ENCODE measurements at regions not wholly inside any gene's neighbourhood (a gene's known extent, or its start where the extent isn't known, plus 50 kb on each side); places are given as distances from the start of the nearest gene placed in this dataset.

DNA sequence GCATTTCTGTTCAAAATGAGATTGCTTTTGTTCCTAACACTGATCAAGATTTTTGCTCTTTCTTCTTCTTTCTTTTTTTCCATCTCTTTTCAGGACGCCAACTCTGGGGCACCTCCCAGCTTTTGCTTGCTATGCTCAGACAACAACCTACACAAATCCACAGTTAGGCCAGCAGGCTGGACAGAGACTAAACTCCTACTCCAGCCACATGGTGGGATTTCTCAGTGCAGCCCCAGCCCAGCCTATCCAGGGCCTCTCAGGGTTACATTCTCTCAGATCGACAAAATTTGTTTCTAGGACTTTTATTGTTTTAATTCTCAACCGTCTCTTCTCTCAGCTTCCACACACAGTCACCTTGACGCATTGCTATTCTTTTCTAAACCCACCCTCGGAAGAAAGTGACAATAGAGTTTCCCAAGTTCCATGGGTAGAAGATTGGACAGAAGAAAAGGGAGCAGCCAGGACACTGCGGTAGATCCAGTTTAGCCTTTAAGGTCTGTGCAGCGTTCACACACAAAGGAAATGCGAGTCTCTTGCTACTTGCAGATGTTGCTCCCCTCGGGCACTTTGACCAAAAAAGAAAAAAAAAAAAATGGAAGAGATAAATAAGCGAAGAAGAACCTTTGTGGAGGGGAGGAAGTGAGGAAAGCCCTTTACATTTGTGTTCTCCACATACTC, 588.6 kb upstream of the GRAMD2B start:
- H3K27me3 Mint-ChIP-seq (ENCODE audit: insufficient read depth, low read depth), result peaks cover 5% of the 10 kb centered on the region
- H3K9me3 Mint-ChIP-seq, result peaks cover 19% of the 10 kb centered on the region
- Histone ChIP-seq H3K27ac (no peak overlapping the region), H3K9ac (no peak overlapping the region), H3K27me3 (no peaks in the 10 kb centered on the region), H3K4me1 (peaks cover 6% of the 10 kb centered on the region), H3K9me3 (ENCODE audit: low read depth) (no peaks in the 10 kb centered on the region), H2AFZ (replicated peaks) (no peak overlapping the region), H3K79me2 (ENCODE audit: low read depth) (no peaks in the 10 kb centered on the region), H4K20me1 (ENCODE audit: low read depth) (no peaks in the 10 kb centered on the region), H3K36me3 (no peaks in the 10 kb centered on the region), H3K4me2 (no peak overlapping the region), H3K4me3 (no peak overlapping the region), H3F3A (ENCODE audit: low read depth) (peaks cover 6% of the 10 kb centered on the region)
- H3K27ac Mint-ChIP-seq, result peak overlapping the region; percentile 57
- DNase-seq (ENCODE audit: low spot score), result peak; percentile 7
- peaks cover 7% of the 10 kb centered on the region for H3K36me3 Mint-ChIP-seq
- H3K4me1 Mint-ChIP-seq, result peaks cover 33% of the 10 kb centered on the region
- no peak overlapping the region for H3K4me3 Mint-ChIP-seq
- no peak for TF ChIP-seq EZH2 (IDR thresholded peaks at IDR 0.05)
- TF ChIP-seq, protein P1, sequence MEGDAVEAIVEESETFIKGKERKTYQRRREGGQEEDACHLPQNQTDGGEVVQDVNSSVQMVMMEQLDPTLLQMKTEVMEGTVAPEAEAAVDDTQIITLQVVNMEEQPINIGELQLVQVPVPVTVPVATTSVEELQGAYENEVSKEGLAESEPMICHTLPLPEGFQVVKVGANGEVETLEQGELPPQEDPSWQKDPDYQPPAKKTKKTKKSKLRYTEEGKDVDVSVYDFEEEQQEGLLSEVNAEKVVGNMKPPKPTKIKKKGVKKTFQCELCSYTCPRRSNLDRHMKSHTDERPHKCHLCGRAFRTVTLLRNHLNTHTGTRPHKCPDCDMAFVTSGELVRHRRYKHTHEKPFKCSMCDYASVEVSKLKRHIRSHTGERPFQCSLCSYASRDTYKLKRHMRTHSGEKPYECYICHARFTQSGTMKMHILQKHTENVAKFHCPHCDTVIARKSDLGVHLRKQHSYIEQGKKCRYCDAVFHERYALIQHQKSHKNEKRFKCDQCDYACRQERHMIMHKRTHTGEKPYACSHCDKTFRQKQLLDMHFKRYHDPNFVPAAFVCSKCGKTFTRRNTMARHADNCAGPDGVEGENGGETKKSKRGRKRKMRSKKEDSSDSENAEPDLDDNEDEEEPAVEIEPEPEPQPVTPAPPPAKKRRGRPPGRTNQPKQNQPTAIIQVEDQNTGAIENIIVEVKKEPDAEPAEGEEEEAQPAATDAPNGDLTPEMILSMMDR (IDR thresholded peaks at IDR 0.05), result no peak
- TF ChIP-seq EZH2phosphoT487 (IDR thresholded peaks at IDR 0.05), result no peak

DNA sequence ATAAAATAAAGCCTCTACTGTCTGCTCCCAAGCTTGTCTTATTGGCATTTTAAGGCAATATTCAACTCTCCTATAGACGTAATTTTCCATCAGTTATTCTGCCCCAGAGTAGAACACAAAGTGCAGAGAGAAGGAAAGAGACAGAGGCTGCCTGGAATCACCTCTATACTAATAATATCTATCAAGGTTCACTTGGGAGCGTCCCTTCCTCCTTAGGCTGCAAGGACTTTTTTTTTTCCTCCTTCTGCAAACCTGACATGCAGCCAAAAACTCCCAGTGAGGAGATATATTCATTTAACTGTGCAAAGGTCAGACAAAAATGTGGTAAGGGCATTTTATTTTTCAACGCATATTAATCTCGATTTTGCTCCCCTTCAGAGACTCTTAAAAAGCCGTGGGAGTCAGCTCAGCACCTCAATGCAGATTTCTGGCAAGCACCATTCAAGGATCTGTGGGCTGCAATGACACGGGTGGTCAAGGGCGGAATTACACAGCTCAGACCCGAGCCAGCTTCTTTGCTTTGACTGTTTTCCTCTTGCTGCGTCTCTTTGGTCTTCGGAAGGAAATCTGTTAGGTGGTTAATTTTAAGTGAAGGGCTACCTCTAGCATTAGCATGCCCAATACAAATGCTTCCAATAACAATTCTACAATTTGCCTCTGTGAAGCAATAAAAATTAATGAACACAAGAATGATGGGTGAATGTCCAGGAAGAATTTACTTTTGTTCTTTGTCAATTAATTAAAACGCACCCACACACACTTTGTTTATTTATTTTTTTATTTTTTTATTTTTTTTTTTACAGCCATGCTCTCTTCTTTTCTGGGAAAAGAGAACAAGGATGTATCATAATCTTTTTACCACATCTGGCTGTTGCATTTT, 587.7 kb upstream of the GRAMD2B start:
- peak; percentile 67 for DNase-seq (ENCODE audit: low spot score)
- peak overlapping the region; percentile 57 for H3K27ac Mint-ChIP-seq
- Histone ChIP-seq H2AFZ (replicated peaks) (no peak overlapping the region), H3K9ac (no peak overlapping the region), H3F3A (ENCODE audit: low read depth) (peaks cover 6% of the 10 kb centered on the region), H3K9me3 (ENCODE audit: low read depth) (no peaks in the 10 kb centered on the region), H3K79me2 (ENCODE audit: low read depth) (no peaks in the 10 kb centered on the region), H3K4me3 (no peak overlapping the region), H3K27me3 (no peaks in the 10 kb centered on the region), H4K20me1 (ENCODE audit: low read depth) (no peaks in the 10 kb centered on the region), H3K4me1 (peaks cover 6% of the 10 kb centered on the region), H3K36me3 (no peaks in the 10 kb centered on the region), H3K4me2 (no peak overlapping the region), H3K27ac (no peak overlapping the region)
- peaks cover 7% of the 10 kb centered on the region for H3K36me3 Mint-ChIP-seq
- H3K4me1 Mint-ChIP-seq, result peaks cover 33% of the 10 kb centered on the region
- H3K4me3 Mint-ChIP-seq, result no peak overlapping the region
- peaks cover 2% of the 10 kb centered on the region for H3K27me3 Mint-ChIP-seq (ENCODE audit: insufficient read depth, low read depth)
- H3K9me3 Mint-ChIP-seq, result peaks cover 15% of the 10 kb centered on the region
- TF ChIP-seq EZH2 (IDR thresholded peaks at IDR 0.05), result no peak
- no peak for TF ChIP-seq EZH2phosphoT487 (IDR thresholded peaks at IDR 0.05)
- TF ChIP-seq, protein P1 (IDR thresholded peaks at IDR 0.05), result peak; percentile 75

DNA sequence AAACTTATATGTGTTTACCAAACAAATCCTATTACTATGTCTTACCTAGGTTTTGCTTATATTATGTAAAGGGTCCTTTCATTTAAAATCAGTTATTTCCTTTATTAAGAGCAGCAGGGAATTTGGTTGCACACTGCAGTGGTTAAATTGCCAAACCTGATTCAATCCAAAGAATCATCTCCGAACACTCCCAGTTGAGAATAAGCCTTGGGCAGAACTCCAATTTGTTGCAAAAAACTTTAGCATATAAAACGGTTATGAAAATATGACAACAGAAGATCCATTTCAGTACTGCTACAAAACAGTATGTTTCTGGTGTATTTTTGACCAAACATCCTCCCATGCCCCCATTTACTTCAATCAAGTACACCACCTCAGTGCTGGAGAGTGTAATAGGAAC, 587.0 kb upstream of the GRAMD2B start:
- H3K27me3 ChIP-seq, result no peaks in the 10 kb centered on the region
- H3K4me1 ChIP-seq, result peaks cover 6% of the 10 kb centered on the region
- no peak overlapping the region for H3K27ac ChIP-seq
- Mint-ChIP-seq H3K4me1 (peaks cover 33% of the 10 kb centered on the region), H3K27me3 (ENCODE audit: insufficient read depth, low read depth) (peaks cover 4% of the 10 kb centered on the region), H3K27ac (no peak overlapping the region), H3K4me3 (no peak overlapping the region), H3K36me3 (peaks cover 3% of the 10 kb centered on the region), H3K9me3 (peaks cover 13% of the 10 kb centered on the region)
- no peak overlapping the region for H3K4me2 ChIP-seq
- H3K4me3 ChIP-seq, result no peak overlapping the region
- H3K9ac ChIP-seq, result no peak overlapping the region
- no peak for DNase-seq (ENCODE audit: low spot score)
- TF ChIP-seq EZH2phosphoT487 (IDR thresholded peaks at IDR 0.05) (no peak), EZH2 (IDR thresholded peaks at IDR 0.05) (no peak)
- TF ChIP-seq, protein P1 (IDR thresholded peaks at IDR 0.05), result no peak
- no peak overlapping the region for H2AFZ ChIP-seq (replicated peaks)
- H3K79me2 ChIP-seq (ENCODE audit: low read depth), result no peaks in the 10 kb centered on the region
- H3K36me3 ChIP-seq, result no peaks in the 10 kb centered on the region
- H3F3A ChIP-seq (ENCODE audit: low read depth), result peaks cover 6% of the 10 kb centered on the region
- no peaks in the 10 kb centered on the region for H3K9me3 ChIP-seq (ENCODE audit: low read depth)
- H4K20me1 ChIP-seq (ENCODE audit: low read depth), result no peaks in the 10 kb centered on the region
